ENCODE measurements at regions not wholly inside any gene's neighbourhood (a gene's known extent, or its start where the extent isn't known, plus 50 kb on each side); places are given as distances from the start of the nearest gene placed in this dataset.

GRCh38 chr1:239307886-239308285 lies 78.5 kb upstream of the CHRM3 start:
- Histone ChIP-seq H3K9me2 (replicated peaks; ENCODE audit: insufficient read depth, low read length) (no peaks in the 10 kb centered on the region), H2AFZ (ENCODE audit: low read depth, low read length, severe bottlenecking) (no peak overlapping the region), H3K36me3 (ENCODE audit: low read length) (no peaks in the 10 kb centered on the region), H3K27ac (ENCODE audit: low read depth, low read length) (no peak overlapping the region), H3K9me3 (ENCODE audit: insufficient read depth, low read length) (no peaks in the 10 kb centered on the region), H3K9ac (ENCODE audit: low read length) (no peak overlapping the region), H3F3A (ENCODE audit: insufficient read depth) (no peaks in the 10 kb centered on the region), H3K79me2 (ENCODE audit: insufficient read depth, low read length) (no peaks in the 10 kb centered on the region), H3K4me3 (ENCODE audit: insufficient read depth, low read length, poor library complexity, severe bottlenecking) (no peak overlapping the region), H4K20me1 (ENCODE audit: low read depth, low read length) (no peaks in the 10 kb centered on the region), H3K27me3 (ENCODE audit: low read length) (no peaks in the 10 kb centered on the region), H3K4me2 (ENCODE audit: low read depth, low read length, poor library complexity, severe bottlenecking) (no peak overlapping the region)
- TF ChIP-seq EZH2phosphoT487 (conservative IDR thresholded peaks at IDR 0.05; ENCODE audit: low read length) = no peak
- TF ChIP-seq, protein P1, sequence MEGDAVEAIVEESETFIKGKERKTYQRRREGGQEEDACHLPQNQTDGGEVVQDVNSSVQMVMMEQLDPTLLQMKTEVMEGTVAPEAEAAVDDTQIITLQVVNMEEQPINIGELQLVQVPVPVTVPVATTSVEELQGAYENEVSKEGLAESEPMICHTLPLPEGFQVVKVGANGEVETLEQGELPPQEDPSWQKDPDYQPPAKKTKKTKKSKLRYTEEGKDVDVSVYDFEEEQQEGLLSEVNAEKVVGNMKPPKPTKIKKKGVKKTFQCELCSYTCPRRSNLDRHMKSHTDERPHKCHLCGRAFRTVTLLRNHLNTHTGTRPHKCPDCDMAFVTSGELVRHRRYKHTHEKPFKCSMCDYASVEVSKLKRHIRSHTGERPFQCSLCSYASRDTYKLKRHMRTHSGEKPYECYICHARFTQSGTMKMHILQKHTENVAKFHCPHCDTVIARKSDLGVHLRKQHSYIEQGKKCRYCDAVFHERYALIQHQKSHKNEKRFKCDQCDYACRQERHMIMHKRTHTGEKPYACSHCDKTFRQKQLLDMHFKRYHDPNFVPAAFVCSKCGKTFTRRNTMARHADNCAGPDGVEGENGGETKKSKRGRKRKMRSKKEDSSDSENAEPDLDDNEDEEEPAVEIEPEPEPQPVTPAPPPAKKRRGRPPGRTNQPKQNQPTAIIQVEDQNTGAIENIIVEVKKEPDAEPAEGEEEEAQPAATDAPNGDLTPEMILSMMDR (IDR thresholded peaks at IDR 0.05; ENCODE audit: insufficient read depth, low read length, poor library complexity, severe bottlenecking) = no peak

GRCh38 chr1:239306426-239306825 lies 79.9 kb upstream of the CHRM3 start:
- no peaks in the 10 kb centered on the region for H4K20me1 ChIP-seq (ENCODE audit: low read depth, low read length)
- no peaks in the 10 kb centered on the region for H3K79me2 ChIP-seq (ENCODE audit: insufficient read depth, low read length)
- no peaks in the 10 kb centered on the region for H3K9me2 ChIP-seq (replicated peaks; ENCODE audit: insufficient read depth, low read length)
- no peaks in the 10 kb centered on the region for H3K27me3 ChIP-seq (ENCODE audit: low read length)
- no peak overlapping the region for H3K4me3 ChIP-seq (ENCODE audit: insufficient read depth, low read length, poor library complexity, severe bottlenecking)
- H3F3A ChIP-seq (ENCODE audit: insufficient read depth) = no peaks in the 10 kb centered on the region
- no peak overlapping the region for H3K9ac ChIP-seq (ENCODE audit: low read length)
- no peak overlapping the region for H2AFZ ChIP-seq (ENCODE audit: low read depth, low read length, severe bottlenecking)
- TF ChIP-seq EZH2phosphoT487 (conservative IDR thresholded peaks at IDR 0.05; ENCODE audit: low read length) = no peak
- TF ChIP-seq, protein P1 (IDR thresholded peaks at IDR 0.05; ENCODE audit: insufficient read depth, low read length, poor library complexity, severe bottlenecking) = no peak
- no peaks in the 10 kb centered on the region for H3K36me3 ChIP-seq (ENCODE audit: low read length)
- no peak overlapping the region for H3K27ac ChIP-seq (ENCODE audit: low read depth, low read length)
- no peaks in the 10 kb centered on the region for H3K9me3 ChIP-seq (ENCODE audit: insufficient read depth, low read length)
- H3K4me2 ChIP-seq (ENCODE audit: low read depth, low read length, poor library complexity, severe bottlenecking) = no peak overlapping the region

- no peak overlapping the region for H2AFZ ChIP-seq (ENCODE audit: low read depth, low read length, severe bottlenecking)
- no peaks in the 10 kb centered on the region for H3K9me2 ChIP-seq (replicated peaks; ENCODE audit: insufficient read depth, low read length)
- H4K20me1 ChIP-seq (ENCODE audit: low read depth, low read length) = no peaks in the 10 kb centered on the region
- H3K4me3 ChIP-seq (ENCODE audit: insufficient read depth, low read length, poor library complexity, severe bottlenecking) = no peak overlapping the region
- H3F3A ChIP-seq (ENCODE audit: insufficient read depth) = no peaks in the 10 kb centered on the region
- no peaks in the 10 kb centered on the region for H3K36me3 ChIP-seq (ENCODE audit: low read length)
- TF ChIP-seq EZH2phosphoT487 (conservative IDR thresholded peaks at IDR 0.05; ENCODE audit: low read length) = no peak
- TF ChIP-seq, protein P1 (IDR thresholded peaks at IDR 0.05; ENCODE audit: insufficient read depth, low read length, poor library complexity, severe bottlenecking) = no peak
- H3K79me2 ChIP-seq (ENCODE audit: insufficient read depth, low read length) = no peaks in the 10 kb centered on the region
- H3K9ac ChIP-seq (ENCODE audit: low read length) = no peak overlapping the region
- H3K27me3 ChIP-seq (ENCODE audit: low read length) = no peaks in the 10 kb centered on the region
- H3K27ac ChIP-seq (ENCODE audit: low read depth, low read length) = no peak overlapping the region
- H3K4me2 ChIP-seq (ENCODE audit: low read depth, low read length, poor library complexity, severe bottlenecking) = no peak overlapping the region
- H3K9me3 ChIP-seq (ENCODE audit: insufficient read depth, low read length) = no peaks in the 10 kb centered on the region
Observed at GRCh38 chr1:239303289-239303688, 83.1 kb upstream of the CHRM3 start.
